NCI-H446 treated with DMSO at 0.1 percent for 48 hours (cell line): ENCODE measurements at regions not wholly inside any gene's neighbourhood (a gene's known extent, or its start where the extent isn't known, plus 50 kb on each side); places are given as distances from the start of the nearest gene placed in this dataset.
"Not testable (repeated sequence)": the region's sequence is repeated elsewhere in the genome, so short reads cannot be mapped to it uniquely, and the experiment has no call there.

ENCODE experiments used
- DNase-seq: peaks from one replicate; lab custom pipeline; 2025; lab: John Stamatoyannopoulos, UW

GRCh38 chr9:78973907-78974306 is 597.9 kb upstream of the TLE4 start:
- no peak for DNase-seq

GRCh38 chr9:78982849-78983248 is 588.9 kb upstream of the TLE4 start:
- DNase-seq = no peak

- DNase-seq = no peak
Observed at GRCh38 chr9:78985084-78985738, 586.6 kb upstream of the TLE4 start.

- no peak for DNase-seq
Observed at GRCh38 chr9:78986446-78986845, 585.3 kb upstream of the TLE4 start.

GRCh38 chr9:78989031-78989658 is 582.6 kb upstream of the TLE4 start:
- DNase-seq = no peak

GRCh38 chr9:78994471-78994870 is 577.3 kb upstream of the TLE4 start:
- DNase-seq = no peak

GRCh38 chr9:78994974-78995373 is 576.8 kb upstream of the TLE4 start:
- DNase-seq = not testable (repeated sequence)

- DNase-seq = no peak
Observed at GRCh38 chr9:78997296-78997695, 574.5 kb upstream of the TLE4 start.

GRCh38 chr9:79000230-79001002 is 571.3 kb upstream of the TLE4 start:
- DNase-seq = no peak

GRCh38 chr9:79001012-79001411 is 570.8 kb upstream of the TLE4 start:
- no peak for DNase-seq

- no peak for DNase-seq
Observed at GRCh38 chr9:79003514-79003913, 568.3 kb upstream of the TLE4 start.

GRCh38 chr9:79004032-79004431 is 567.7 kb upstream of the TLE4 start:
- no peak for DNase-seq

GRCh38 chr9:79006546-79006945 is 565.2 kb upstream of the TLE4 start:
- DNase-seq = no peak

- no peak for DNase-seq
Observed at GRCh38 chr9:79007701-79008483, 563.9 kb upstream of the TLE4 start.

- DNase-seq = no peak
Observed at GRCh38 chr9:79008916-79009315, 562.8 kb upstream of the TLE4 start.

- no peak for DNase-seq
Observed at GRCh38 chr9:79011461-79011860, 560.3 kb upstream of the TLE4 start.

- DNase-seq = no peak
Observed at GRCh38 chr9:79012561-79012960, 559.2 kb upstream of the TLE4 start.

GRCh38 chr9:79013715-79014610 is 557.8 kb upstream of the TLE4 start:
- no peak for DNase-seq

GRCh38 chr9:79014929-79015699 is 556.7 kb upstream of the TLE4 start:
- no peak for DNase-seq

- no peak for DNase-seq
Observed at GRCh38 chr9:79015951-79016350, 555.8 kb upstream of the TLE4 start.

GRCh38 chr9:79020276-79020675 is 551.5 kb upstream of the TLE4 start:
- DNase-seq = no peak
